ENCODE measurements at regions not wholly inside any gene's neighbourhood (a gene's known extent, or its start where the extent isn't known, plus 50 kb on each side); places are given as distances from the start of the nearest gene placed in this dataset.

DNA sequence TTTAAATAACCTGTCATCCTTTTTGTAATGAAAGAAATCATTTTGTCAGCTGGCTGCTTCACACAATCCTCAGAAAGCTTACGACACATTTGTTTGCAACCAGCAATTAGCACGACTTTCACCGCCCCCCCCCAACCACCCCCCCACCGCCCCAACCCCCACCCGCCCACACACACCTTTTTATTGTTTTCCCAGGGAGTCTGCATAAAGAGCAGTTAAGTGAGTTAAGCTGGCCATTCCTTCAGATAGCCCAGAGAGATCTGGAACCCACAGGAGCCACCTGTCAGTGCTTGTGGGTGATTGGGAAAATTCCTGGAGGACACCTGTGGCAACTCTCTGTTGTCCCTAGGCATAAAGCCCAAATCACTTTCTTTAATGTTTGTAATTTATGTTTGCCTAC is 175.7 kb upstream of the FMR1 start:
- no peaks in the 10 kb centered on the region for H3K36me3 ChIP-seq (ENCODE audit: insufficient read depth in 1 of 2, low read depth in 1 of 2)
- H3K4me1 ChIP-seq: no peaks in the 10 kb centered on the region
- peaks cover 4% of the 10 kb centered on the region for H3K9me3 ChIP-seq
- H3K4me3 ChIP-seq: no peak overlapping the region
- no peak for DNase-seq
- no peak for ATAC-seq
- 15 to 27% (median 25%) methylated on average over 5 of the region's 5 CpGs for WGBS, 3 donors
- intact Hi-C loops (cut with DNase I): no loop called here
- no peak overlapping the region for H3K27ac ChIP-seq
- TF ChIP-seq, protein P1, sequence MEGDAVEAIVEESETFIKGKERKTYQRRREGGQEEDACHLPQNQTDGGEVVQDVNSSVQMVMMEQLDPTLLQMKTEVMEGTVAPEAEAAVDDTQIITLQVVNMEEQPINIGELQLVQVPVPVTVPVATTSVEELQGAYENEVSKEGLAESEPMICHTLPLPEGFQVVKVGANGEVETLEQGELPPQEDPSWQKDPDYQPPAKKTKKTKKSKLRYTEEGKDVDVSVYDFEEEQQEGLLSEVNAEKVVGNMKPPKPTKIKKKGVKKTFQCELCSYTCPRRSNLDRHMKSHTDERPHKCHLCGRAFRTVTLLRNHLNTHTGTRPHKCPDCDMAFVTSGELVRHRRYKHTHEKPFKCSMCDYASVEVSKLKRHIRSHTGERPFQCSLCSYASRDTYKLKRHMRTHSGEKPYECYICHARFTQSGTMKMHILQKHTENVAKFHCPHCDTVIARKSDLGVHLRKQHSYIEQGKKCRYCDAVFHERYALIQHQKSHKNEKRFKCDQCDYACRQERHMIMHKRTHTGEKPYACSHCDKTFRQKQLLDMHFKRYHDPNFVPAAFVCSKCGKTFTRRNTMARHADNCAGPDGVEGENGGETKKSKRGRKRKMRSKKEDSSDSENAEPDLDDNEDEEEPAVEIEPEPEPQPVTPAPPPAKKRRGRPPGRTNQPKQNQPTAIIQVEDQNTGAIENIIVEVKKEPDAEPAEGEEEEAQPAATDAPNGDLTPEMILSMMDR (IDR thresholded peaks at IDR 0.05): no peak
- H3K27me3 ChIP-seq (ENCODE audit: insufficient read depth in 3 of 3, low read length in 2 of 3): no peaks in the 10 kb centered on the region

DNA sequence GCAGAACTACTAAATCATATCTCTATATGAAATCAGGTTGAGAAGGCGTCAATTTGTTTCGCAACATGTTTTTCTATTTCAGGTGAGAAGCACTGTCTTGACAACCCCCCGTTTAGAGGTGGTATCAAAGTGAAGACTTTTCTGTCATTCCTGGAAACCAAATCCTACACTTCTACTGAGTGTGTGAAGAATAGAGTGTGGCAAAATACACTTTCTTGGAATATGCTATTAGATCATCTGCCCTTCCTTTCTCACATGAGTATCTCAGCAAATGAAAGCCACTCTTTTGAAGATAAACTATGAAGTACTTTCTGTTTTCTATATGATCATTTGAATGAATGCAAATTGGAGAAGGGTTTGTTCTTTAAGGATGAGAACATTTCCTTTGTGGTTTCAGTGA is 174.0 kb upstream of the FMR1 start:
- intact Hi-C loops (cut with DNase I): no loop called here
- no peaks in the 10 kb centered on the region for H3K27me3 ChIP-seq (ENCODE audit: insufficient read depth in 3 of 3, low read length in 2 of 3)
- DNase-seq (no peak), ATAC-seq (no peak)
- 53 to 81% (median 79%) methylated on average over 3 of the region's 3 CpGs for WGBS, 3 donors
- H3K36me3 ChIP-seq (ENCODE audit: insufficient read depth in 1 of 2, low read depth in 1 of 2): no peaks in the 10 kb centered on the region
- H3K27ac ChIP-seq: no peak overlapping the region
- H3K4me1 ChIP-seq: no peaks in the 10 kb centered on the region
- H3K4me3 ChIP-seq: no peak overlapping the region
- TF ChIP-seq, protein P1 (IDR thresholded peaks at IDR 0.05): no peak
- H3K9me3 ChIP-seq: no peaks in the 10 kb centered on the region

DNA sequence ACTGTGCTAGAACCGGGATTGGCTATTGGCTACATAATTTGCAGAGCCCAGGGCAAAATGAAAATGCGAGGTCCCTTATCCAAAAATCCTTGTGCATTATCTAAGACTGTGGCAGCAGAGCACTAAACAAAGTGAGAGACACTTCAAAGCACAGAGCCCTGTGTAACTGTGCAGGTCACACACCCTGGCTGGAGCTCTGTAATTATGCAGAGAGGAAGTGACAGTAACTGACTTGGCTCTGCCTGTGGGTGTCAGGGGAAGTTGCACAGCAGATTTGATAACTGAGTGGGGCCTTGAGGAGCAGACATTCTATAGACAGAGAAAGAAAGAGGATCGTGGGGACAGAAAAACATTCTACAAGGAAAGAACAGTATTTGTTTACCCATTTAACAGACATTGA is 173.5 kb upstream of the FMR1 start:
- ATAC-seq (no peak), DNase-seq (no peak)
- WGBS, 3 donors: 63 to 81% (median 74%) methylated on average over 3 of the region's 3 CpGs
- Histone ChIP-seq H3K9me3 (no peaks in the 10 kb centered on the region), H3K27ac (no peak overlapping the region), H3K4me3 (no peak overlapping the region), H3K27me3 (ENCODE audit: insufficient read depth in 3 of 3, low read length in 2 of 3) (no peaks in the 10 kb centered on the region), H3K4me1 (no peaks in the 10 kb centered on the region), H3K36me3 (ENCODE audit: insufficient read depth in 1 of 2, low read depth in 1 of 2) (no peaks in the 10 kb centered on the region)
- intact Hi-C loops (cut with DNase I): no loop called here
- TF ChIP-seq, protein P1 (IDR thresholded peaks at IDR 0.05): no peak

DNA sequence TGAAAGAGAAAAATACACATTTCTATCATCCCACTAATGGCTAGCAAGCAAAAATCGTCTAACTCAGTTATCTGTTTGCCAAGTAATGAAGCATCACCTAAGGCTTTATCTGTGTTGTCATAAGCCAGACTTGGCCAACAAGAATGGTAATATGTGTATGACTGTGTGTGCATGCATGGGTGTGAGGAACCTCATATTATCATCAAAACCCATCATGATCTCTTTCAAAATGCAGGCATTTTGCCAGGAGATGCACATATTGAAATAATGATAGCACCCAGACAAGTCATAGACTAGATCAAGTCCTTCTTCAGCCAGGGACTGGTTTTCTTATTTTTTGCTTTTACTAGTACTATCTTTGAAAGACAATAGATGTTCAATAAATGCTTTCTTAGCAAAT is 172.5 kb upstream of the FMR1 start:
- ATAC-seq: no peak
- WGBS, 3 donors: 32 to 64% (median 57%) methylated on average over 1 of the region's 1 CpG

DNA sequence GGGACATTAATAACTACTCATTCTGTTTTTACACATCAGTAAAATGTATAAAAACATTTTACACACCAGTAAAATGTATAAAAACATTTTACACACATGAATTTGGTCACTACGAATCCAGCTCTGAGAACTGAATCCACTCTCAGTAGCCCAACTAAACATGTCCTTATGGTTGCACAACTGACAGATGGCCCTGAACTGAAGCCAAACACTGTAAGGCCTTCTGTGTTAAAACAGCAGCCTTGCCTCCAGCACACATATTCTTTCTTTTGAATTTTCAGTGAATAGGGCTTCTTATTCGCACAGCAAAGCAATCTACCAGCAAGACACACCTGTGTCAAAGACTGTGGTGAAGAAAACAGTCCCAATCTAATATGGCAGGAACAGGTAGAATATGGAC is 169.9 kb upstream of the FMR1 start:
- ATAC-seq: no peak
- TF ChIP-seq, protein P1 (IDR thresholded peaks at IDR 0.05): no peak
- intact Hi-C loops (cut with DNase I): no loop called here

More for the DNA sequence above, 172.5 kb upstream of the FMR1 start:
- Histone ChIP-seq H3K4me1 (no peaks in the 10 kb centered on the region), H3K9me3 (no peaks in the 10 kb centered on the region), H3K27ac (no peak overlapping the region), H3K4me3 (no peak overlapping the region), H3K27me3 (ENCODE audit: insufficient read depth in 3 of 3, low read length in 2 of 3) (no peaks in the 10 kb centered on the region), H3K36me3 (ENCODE audit: insufficient read depth in 1 of 2, low read depth in 1 of 2) (no peaks in the 10 kb centered on the region)
- TF ChIP-seq, protein P1 (IDR thresholded peaks at IDR 0.05): no peak
- no peak for DNase-seq
- intact Hi-C loops (cut with DNase I): no loop called here

More for the DNA sequence above, 169.9 kb upstream of the FMR1 start:
- Histone ChIP-seq H3K27me3 (ENCODE audit: insufficient read depth in 3 of 3, low read length in 2 of 3) (no peaks in the 10 kb centered on the region), H3K4me3 (no peak overlapping the region), H3K9me3 (no peaks in the 10 kb centered on the region), H3K27ac (no peak overlapping the region), H3K4me1 (no peaks in the 10 kb centered on the region), H3K36me3 (ENCODE audit: insufficient read depth in 1 of 2, low read depth in 1 of 2) (no peaks in the 10 kb centered on the region)
- no peak for DNase-seq
- 74 to 76% (median 75%) methylated on average over 2 of the region's 2 CpGs for WGBS, 3 donors
